HG03196 (cell line): ENCODE measurements at regions not wholly inside any gene's neighbourhood (a gene's known extent, or its start where the extent isn't known, plus 50 kb on each side); places are given as distances from the start of the nearest gene placed in this dataset.

Source experiments
- ATAC-seq: cut with Tn5 transposase; IDR thresholded peaks from one replicate; pipeline ENCODE4 v1.9.1; 2021; ENCODE audit not compliant: unreplicated experiment

DNA sequence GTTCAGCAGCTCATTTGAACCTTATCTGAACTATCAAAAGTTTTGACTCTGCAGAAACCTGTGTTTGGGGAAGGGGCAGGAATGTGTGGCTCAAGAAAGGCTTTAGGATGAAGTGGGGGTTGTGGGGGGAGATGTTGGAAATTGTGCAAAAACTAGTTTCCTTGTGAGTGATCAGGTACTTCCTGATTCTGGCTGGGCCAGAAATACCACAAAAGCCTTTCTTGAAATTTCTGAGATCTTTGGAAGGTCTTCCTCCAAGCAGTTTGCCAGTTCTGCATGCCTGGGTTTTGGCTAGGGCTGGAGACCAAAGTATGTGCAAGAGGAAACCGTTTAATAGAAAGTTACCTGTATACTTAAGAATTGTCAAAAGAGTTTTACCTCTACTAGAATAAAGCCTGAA, 116.6 kb downstream of the BMP2 start:
- ATAC-seq, result no peak

GRCh38 chr20:6886065-6886729, 118.7 kb downstream of the BMP2 start:
- no peak for ATAC-seq

- no peak for ATAC-seq
Measured at GRCh38 chr20:6887966-6888365, 120.5 kb downstream of the BMP2 start.

DNA sequence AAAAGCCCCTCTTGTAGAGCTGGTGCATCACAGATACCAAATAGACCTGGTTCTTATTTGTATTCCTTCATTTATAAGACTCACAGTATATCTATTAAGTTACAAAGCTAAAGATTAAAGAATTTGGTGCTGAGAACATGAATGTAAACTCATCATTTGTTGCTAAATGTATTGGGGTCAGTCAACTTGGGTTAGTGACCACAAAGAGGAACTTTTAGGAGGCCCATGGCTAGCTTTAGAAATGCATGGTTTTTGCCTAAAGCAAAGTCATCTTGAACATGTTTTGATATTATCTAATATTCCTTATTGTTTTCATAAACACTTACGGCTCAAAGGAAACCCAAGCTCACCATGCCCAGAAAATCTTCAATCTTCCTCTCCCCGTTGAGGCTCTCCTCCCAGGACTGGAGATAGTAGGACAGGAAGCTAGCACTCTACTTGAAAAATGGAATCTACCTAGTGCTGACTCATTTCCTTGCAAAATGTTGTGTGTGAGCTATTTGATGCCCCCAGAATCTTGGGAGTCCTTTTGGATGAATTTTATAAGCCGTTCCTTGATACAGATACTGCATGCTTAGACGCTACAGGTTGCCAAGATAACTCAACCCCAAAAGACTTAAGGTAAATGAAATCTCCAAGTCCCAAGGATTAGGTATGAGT, 121.4 kb downstream of the BMP2 start:
- no peak for ATAC-seq

- no peak for ATAC-seq
Measured at GRCh38 chr20:6892724-6893123, 125.2 kb downstream of the BMP2 start.

DNA sequence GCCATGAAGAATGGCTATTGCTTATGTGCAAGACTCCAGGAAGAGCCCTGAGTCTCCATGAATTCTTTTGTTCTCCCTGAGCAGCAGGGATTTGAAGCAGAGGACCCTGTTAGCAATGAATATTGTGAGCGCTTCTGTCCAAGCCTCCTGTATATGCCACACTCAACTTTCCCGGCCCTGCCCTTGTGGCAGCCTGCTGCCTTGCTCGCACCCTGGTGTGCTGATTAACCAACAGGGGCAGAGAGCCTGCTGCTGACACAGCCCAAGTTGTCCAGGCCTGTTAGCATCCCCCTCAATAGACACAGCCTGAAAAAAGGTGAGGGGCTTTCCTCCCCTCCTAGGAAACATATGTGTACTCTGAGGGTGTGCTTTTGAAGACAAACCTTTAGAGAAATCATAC, 131.4 kb downstream of the BMP2 start:
- ATAC-seq, result no peak

GRCh38 chr20:6906871-6907270, 139.4 kb downstream of the BMP2 start:
- ATAC-seq, result no peak

DNA sequence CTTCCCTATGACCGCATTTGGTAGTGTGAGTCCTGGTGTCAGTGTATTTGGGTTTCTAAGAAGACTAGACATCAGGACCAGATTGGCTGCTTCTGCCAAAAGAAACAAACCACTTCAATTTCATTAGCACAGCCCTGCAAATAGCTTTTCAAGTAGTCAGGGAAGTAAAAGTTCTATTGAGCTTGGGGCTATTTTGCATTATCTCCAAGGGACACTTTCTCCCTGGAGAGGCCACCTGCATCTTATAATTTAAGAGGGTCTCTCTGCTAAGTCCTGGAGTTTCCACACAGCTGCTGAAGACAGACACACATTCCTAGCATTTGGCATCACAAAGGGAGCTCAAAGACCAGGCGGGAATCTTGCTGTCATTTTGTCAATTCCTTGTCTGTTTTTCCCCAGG, 141.2 kb downstream of the BMP2 start:
- no peak for ATAC-seq

- ATAC-seq, result no peak
Measured at GRCh38 chr20:6909608-6910007, 142.1 kb downstream of the BMP2 start.

- ATAC-seq, result no peak
Measured at GRCh38 chr20:6914986-6915385, 147.5 kb downstream of the BMP2 start.

DNA sequence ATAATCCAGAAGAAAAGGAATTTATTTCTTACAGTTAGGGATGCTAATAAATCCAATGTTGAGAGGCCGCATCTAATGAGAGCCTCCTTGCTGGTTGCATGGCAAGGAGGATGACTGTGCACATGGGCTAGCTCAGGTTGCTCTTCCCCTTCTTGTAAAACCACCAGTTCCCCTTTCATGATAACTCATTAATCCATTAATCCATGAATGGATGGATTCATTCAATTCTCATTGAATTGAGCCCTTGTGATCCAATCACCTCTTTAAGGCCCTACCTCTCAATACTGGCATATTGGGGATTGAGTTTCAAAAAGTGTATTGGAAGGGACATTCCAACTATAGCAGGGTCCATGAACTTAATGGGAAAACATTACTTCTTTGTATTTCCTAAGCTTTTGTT, 149.5 kb downstream of the BMP2 start:
- no peak for ATAC-seq

DNA sequence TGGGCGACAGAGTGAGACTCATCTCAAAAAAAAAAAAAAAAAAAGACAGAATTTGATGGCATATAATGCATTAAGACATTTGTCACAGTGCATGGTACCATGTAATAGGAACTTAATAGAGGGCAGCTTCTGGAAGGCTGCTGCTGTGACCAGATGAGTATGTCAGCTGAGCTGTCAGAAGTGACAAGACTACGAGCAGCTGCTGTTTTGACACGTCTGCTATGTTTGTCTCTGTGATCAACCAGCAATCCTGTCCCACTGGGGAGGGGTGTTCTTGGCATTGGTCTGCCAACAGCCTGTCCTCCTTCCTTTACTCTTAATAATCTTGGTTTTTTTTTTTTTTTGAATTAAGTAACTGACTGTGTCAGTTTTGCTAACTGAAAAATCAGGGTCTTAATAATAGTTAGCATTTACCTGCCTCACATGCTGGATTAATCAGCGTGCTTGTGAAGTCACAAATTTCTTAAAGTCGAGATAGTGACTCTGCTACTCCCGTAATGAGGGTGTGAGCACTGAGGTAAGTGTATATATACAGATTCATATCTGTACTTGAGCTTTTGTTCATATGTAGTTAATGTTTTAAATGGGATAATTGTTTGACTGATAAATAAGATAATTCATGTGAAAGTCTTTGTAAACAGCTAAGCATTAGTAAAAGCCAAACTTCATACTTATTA, 152.4 kb downstream of the BMP2 start:
- no peak for ATAC-seq

DNA sequence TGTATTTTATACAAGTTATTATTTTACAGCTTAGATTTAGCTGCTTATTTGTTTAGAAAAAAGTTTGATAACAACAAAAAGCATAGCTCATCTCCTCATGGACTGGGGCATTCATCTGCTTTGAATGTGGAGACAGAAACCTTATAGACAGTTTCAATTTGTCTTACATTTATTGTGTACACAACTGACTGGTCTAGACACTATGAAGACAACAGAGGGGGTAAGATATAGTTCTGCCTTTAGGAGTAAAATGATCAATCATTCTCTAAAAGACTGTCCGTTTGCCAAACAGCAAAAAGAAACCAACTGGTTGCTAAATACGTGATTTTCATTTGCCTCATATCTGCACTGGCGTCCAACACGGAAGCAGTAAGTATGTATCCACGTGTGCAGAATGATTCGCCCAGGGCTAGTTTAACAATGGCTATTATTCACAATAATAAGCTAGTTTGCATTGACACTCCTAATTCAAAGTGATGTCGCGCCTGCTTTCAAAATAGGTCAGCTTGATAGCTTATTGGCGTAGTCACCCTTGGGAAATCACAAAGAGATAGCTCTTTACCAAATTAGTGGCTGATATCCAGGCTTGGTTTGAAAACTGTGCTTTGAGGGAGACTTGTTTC, 153.6 kb downstream of the BMP2 start:
- no peak for ATAC-seq

- no peak for ATAC-seq
Measured at GRCh38 chr20:6921717-6922386, 154.4 kb downstream of the BMP2 start.

- no peak for ATAC-seq
Measured at GRCh38 chr20:6924681-6925080, 157.2 kb downstream of the BMP2 start.

GRCh38 chr20:6925744-6926278, 158.3 kb downstream of the BMP2 start:
- ATAC-seq, result no peak

DNA sequence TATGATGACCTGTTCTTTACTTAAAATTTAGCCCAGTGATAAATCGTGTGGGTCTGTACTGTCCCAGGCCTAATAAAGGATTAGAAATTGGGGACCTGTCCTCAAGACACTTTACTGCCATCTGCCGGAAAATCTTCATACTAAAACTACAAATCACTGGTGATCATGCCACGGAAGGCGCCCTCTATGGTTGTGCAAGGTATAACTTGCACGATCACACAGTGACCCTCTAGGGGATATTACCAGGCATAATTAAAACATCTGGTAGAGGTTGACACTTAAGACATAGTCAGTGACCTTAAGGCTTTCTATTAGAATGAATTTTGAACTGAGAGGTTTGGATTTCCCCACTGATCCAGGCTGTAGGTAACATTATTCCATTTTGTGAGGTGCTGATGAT, 172.6 kb downstream of the BMP2 start:
- no peak for ATAC-seq

DNA sequence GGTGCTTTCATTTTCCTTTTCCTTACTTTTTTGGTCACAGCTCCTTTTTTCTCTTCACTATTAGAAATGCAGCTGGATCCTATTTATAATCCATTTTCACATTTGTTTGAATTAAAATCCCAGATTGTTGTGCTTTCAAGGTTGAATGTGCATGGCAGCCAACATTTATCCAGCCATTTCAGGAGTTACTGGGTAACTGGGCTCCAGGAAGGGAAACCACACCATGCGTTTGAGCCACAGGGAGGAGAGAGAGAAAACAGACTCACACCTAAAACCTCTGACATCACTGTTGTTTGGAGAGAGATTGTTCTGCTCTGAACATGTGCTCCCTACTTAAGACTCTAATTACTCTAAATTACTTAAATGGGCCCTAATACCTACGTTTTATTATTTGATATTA, 173.4 kb downstream of the BMP2 start:
- no peak for ATAC-seq

GRCh38 chr20:6941571-6941970, 174.1 kb downstream of the BMP2 start:
- no peak for ATAC-seq

- ATAC-seq, result no peak
Measured at GRCh38 chr20:6942266-6942665, 174.8 kb downstream of the BMP2 start.

GRCh38 chr20:6944292-6944691, 176.8 kb downstream of the BMP2 start:
- no peak for ATAC-seq
